ENCODE measurements at regions not wholly inside any gene's neighbourhood (a gene's known extent, or its start where the extent isn't known, plus 50 kb on each side); places are given as distances from the start of the nearest gene placed in this dataset.

- ChIA-PET RAD21 (ENCODE audit: low non-redundant PET in 1 of 2, low total read pairs in 2 of 2, uncharacterized antibody in 2 of 2, unreplicated experiment in 2 of 2) (no interaction called here), CTCF (no interaction called here), POLR2A (no interaction called here)
- no peaks in the 10 kb centered on the region for H3K27me3 ChIP-seq (ENCODE audit: insufficient read depth, low read length)
- ATAC-seq: no peak
- no peak for DNase-seq (ENCODE audit: low read depth, low spot score)
- no peaks in the 10 kb centered on the region for H3K4me1 ChIP-seq (ENCODE audit: control insufficient read depth in 1 of 2, insufficient read depth in 2 of 2, low read length in 2 of 2)
- no peak overlapping the region for H3K27ac ChIP-seq (ENCODE audit: low read depth, low read length)
- no peak overlapping the region for H3K4me2 ChIP-seq (ENCODE audit: low read length)
- H3K79me2 ChIP-seq (ENCODE audit: insufficient read depth, low read length): no peaks in the 10 kb centered on the region
- H3K9ac ChIP-seq (ENCODE audit: low read length): no peak overlapping the region
- no peaks in the 10 kb centered on the region for H3K9me2 ChIP-seq (ENCODE audit: insufficient read depth)
- no peaks in the 10 kb centered on the region for H3K36me3 ChIP-seq (ENCODE audit: control insufficient read depth in 1 of 2, insufficient read depth in 2 of 2, low read length in 2 of 2)
- no peak overlapping the region for H3K4me3 ChIP-seq (replicated peaks in 1 of 2; ENCODE audit: low read depth in 1 of 2, low read length in 2 of 2)
- no peak for TF ChIP-seq ZFX (IDR thresholded peaks at IDR 0.05)
- TF ChIP-seq TCF7L2 (IDR thresholded peaks at IDR 0.05; ENCODE audit: borderline replicate concordance, extremely low read depth, insufficient read depth, insufficient read length): no peak
- TF ChIP-seq REST (IDR thresholded peaks at IDR 0.05; ENCODE audit: low read depth): no peak
- TF ChIP-seq EGR1 (IDR thresholded peaks at IDR 0.05; ENCODE audit: low read depth): no peak
- TF ChIP-seq CEBPB (IDR thresholded peaks at IDR 0.05; ENCODE audit: low read depth): no peak
- no peak for TF ChIP-seq JUND (IDR thresholded peaks at IDR 0.05)
- no peak for TF ChIP-seq RAD21 (IDR thresholded peaks at IDR 0.05; ENCODE audit: low read depth)
- TF ChIP-seq EZH2phosphoT487 (IDR thresholded peaks at IDR 0.05; ENCODE audit: borderline replicate concordance): no peak
- no peak for TF ChIP-seq YY1 (IDR thresholded peaks at IDR 0.05; ENCODE audit: extremely low read depth, insufficient replicate concordance, low read depth, low read length)
- TF ChIP-seq CTCF (IDR thresholded peaks at IDR 0.05 in 2 of 3, conservative IDR thresholded peaks at IDR 0.05 in 1 of 3; ENCODE audit: borderline replicate concordance in 1 of 3, insufficient read depth in 1 of 3, low read depth in 2 of 3, low read length in 2 of 3): no peak
- TF ChIP-seq, protein P1, sequence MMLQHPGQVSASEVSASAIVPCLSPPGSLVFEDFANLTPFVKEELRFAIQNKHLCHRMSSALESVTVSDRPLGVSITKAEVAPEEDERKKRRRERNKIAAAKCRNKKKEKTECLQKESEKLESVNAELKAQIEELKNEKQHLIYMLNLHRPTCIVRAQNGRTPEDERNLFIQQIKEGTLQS (IDR thresholded peaks at IDR 0.05): no peak
- no peak for TF ChIP-seq SP1 (IDR thresholded peaks at IDR 0.05; ENCODE audit: low read depth)
- no peak for TF ChIP-seq EZH2 (IDR thresholded peaks at IDR 0.05)
- no peak for TF ChIP-seq ZBTB33 (IDR thresholded peaks at IDR 0.05; ENCODE audit: extremely low read depth, insufficient replicate concordance, low read length)
- TF ChIP-seq SIN3A (IDR thresholded peaks at IDR 0.05; ENCODE audit: low read depth): no peak
- TF ChIP-seq FOSL1 (IDR thresholded peaks at IDR 0.05; ENCODE audit: low read depth): no peak
- no peak for TF ChIP-seq ELF1 (IDR thresholded peaks at IDR 0.05; ENCODE audit: borderline replicate concordance, low read depth)
- TF ChIP-seq ZNF274 (IDR thresholded peaks at IDR 0.05; ENCODE audit: low read depth, low read length): no peak
- no peaks in the 10 kb centered on the region for H3K9me3 ChIP-seq (ENCODE audit: control insufficient read depth in 1 of 2, insufficient read depth in 1 of 2, low read depth in 1 of 2, low read length in 2 of 2)
- intact Hi-C loops (cut with micrococcal nuclease): no loop called here
- BruUV-seq (replicated peaks): no TSS peak
- no peak overlapping the region for H2AFZ ChIP-seq (ENCODE audit: low read depth, low read length, poor library complexity, severe bottlenecking)
- no peaks in the 10 kb centered on the region for H4K20me1 ChIP-seq (ENCODE audit: insufficient read depth)
Observed at GRCh38 chr2:2561346-2562095, 230.4 kb upstream of the MYT1L start.

Measured in HCT116 (cell line).